HL-60 (cell line): ENCODE measurements at regions not wholly inside any gene's neighbourhood (a gene's known extent, or its start where the extent isn't known, plus 50 kb on each side); places are given as distances from the start of the nearest gene placed in this dataset.

Source experiments
- DNase-seq, 2 experiments: peaks; one replicate each; pipeline ENCODE4 v3.0.0-alpha.2; 2010 to 2020; ENCODE audit warnings: low read depth in 1 of 2, low spot score in 1 of 2
- H3K27ac ChIP-seq: fragments of 250-450 bp; sonication (Bioruptor Pico); replicated peaks from 2 replicates; pipeline ENCODE4 v1.5.1; 2020; ENCODE audit warnings: mild to moderate bottlenecking, moderate library complexity
- H3K27me3 ChIP-seq: fragments of 250-450 bp; sonication (Bioruptor Pico); 2 replicates; pipeline ENCODE4 v1.5.1; 2021; ENCODE audit warnings: mild to moderate bottlenecking, moderate library complexity; ENCODE audit not compliant: insufficient read depth, poor library complexity, severe bottlenecking
- H3K4me3 ChIP-seq: replicated peaks from 2 replicates; pipeline ENCODE4 v1.5.1; 2011; ENCODE audit warnings: mild to moderate bottlenecking, control low read depth, low read length; ENCODE audit not compliant: insufficient read depth
- CTCF ChIP-seq: IDR thresholded peaks from one replicate; pipeline ENCODE4 v1.5.1; 2011; ENCODE audit warnings: low read length, control low read depth, inconsistent platforms; ENCODE audit not compliant: insufficient read depth
- GABPA ChIP-seq: IDR thresholded peaks from 2 replicates; pipeline ENCODE4 v1.6.1; 2012; ENCODE audit warnings: low read depth
- POLR2AphosphoS5 ChIP-seq: IDR thresholded peaks from 2 replicates; pipeline ENCODE4 v1.6.1; 2012; ENCODE audit warnings: low read depth
- REST ChIP-seq: IDR thresholded peaks from 2 replicates; pipeline ENCODE4 v1.6.1; 2012; ENCODE audit warnings: low read depth; ENCODE audit not compliant: insufficient replicate concordance
- SPI1 ChIP-seq: IDR thresholded peaks from 2 replicates; pipeline ENCODE4 v1.6.1; 2012; ENCODE audit warnings: low read depth, mild to moderate bottlenecking, borderline replicate concordance

GRCh38 chr6:67129780-67130179, 1422.8 kb upstream of the EYS start:
- H3K27ac ChIP-seq: no peak overlapping the region
- no peak for DNase-seq
- no peak overlapping the region for H3K4me3 ChIP-seq
- H3K27me3 ChIP-seq: no peaks in the 10 kb centered on the region
- no peak for TF ChIP-seq CTCF
- no peak for TF ChIP-seq GABPA
- no peak for TF ChIP-seq SPI1
- TF ChIP-seq POLR2AphosphoS5: no peak
- TF ChIP-seq REST: no peak

- no peak overlapping the region for H3K4me3 ChIP-seq
- no peak for DNase-seq
Measured at GRCh38 chr6:67127041-67127440, 1420.0 kb upstream of the EYS start.

GRCh38 chr6:67121115-67121514, 1414.1 kb upstream of the EYS start:
- Histone ChIP-seq H3K27ac (no peak overlapping the region), H3K4me3 (no peak overlapping the region), H3K27me3 (no peaks in the 10 kb centered on the region)
- TF ChIP-seq SPI1: no peak
- no peak for TF ChIP-seq REST
- TF ChIP-seq GABPA: no peak
- TF ChIP-seq POLR2AphosphoS5: no peak
- TF ChIP-seq CTCF: no peak
- no peak for DNase-seq

More at GRCh38 chr6:67127041-67127440, 1420.0 kb upstream of the EYS start:
- no peaks in the 10 kb centered on the region for H3K27me3 ChIP-seq
- no peak for TF ChIP-seq CTCF
- no peak for TF ChIP-seq SPI1
- no peak for TF ChIP-seq REST
- TF ChIP-seq POLR2AphosphoS5: no peak
- TF ChIP-seq GABPA: no peak
- H3K27ac ChIP-seq: no peak overlapping the region
